D721Med (cell line): ENCODE measurements at regions not wholly inside any gene's neighbourhood (a gene's known extent, or its start where the extent isn't known, plus 50 kb on each side); places are given as distances from the start of the nearest gene placed in this dataset.

ENCODE experiments used
- DNase-seq: peaks from one replicate; pipeline ENCODE4 v3.0.0; 2011; ENCODE audit warnings: low spot score; ENCODE audit not compliant: insufficient read length
- FAIRE-seq: peaks from 2 replicates; lab custom pipeline; 2011; peaks lifted over from hg19 to GRCh38; lab: Jason Lieb, UNC
- CTCF ChIP-seq: IDR thresholded peaks from 2 replicates; pipeline ENCODE4 v1.5.1; 2012; ENCODE audit warnings: mild to moderate bottlenecking, control low read depth; ENCODE audit not compliant: insufficient read depth; ENCODE audit errors: missing control alignments

- no peak for TF ChIP-seq CTCF
- DNase-seq (no peak), FAIRE-seq (no peak)
Observed at GRCh38 chr10:4546500-4546899, 279.5 kb upstream of the AKR1E2 start.

GRCh38 chr10:4545062-4545461 is 280.9 kb upstream of the AKR1E2 start:
- DNase-seq (no peak), FAIRE-seq (no peak)

DNA sequence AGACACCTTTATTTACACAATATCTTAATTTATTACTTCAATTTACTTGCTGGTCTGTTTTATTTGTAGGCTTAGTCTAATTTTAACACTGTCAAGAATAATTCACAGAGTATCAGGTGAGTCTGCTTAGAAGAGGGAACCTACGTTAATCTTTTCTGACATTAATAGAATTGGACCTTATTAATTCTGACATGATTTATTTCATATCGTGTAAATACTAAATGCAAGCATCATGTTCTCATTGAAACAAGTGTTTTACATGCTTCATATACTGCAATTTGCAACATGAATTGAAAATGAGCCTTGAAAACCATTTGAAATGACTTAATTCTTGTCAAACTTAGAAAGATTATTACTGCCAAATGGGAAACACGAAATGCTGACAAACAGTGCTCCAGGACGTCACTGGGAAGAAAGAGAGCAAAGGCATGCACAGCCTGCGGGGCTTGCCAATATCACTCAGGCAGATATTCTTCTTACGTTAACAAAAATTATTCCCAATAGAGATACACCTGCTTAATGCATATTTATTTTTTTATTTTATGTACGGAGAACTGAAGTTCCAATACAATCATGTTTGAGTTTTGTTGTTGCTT is 282.0 kb upstream of the AKR1E2 start:
- TF ChIP-seq CTCF, result no peak
- DNase-seq, result no peak
- no peak for FAIRE-seq

More at GRCh38 chr10:4545062-4545461, 280.9 kb upstream of the AKR1E2 start:
- no peak for TF ChIP-seq CTCF

GRCh38 chr10:4541292-4541691 is 284.7 kb upstream of the AKR1E2 start:
- no peak for TF ChIP-seq CTCF
- FAIRE-seq, result no peak
- DNase-seq, result no peak

DNA sequence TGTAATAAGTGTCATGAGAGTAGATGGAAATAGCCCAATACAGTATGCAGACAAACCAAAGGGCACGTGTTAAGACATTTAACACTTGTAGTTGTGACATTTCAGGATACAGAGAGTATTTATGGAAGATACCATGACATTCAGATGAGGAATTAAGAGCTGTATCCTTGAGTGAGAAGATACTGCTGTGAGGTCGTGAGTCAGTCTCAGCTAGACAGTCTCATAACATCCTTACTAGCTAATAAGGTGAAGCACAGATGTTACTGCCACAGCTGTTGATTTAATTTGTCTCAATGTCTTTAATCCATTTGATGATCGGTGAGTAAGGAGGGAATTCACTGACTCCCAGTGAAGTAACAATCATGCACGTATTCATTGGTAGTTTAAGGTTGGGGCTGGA is 288.0 kb upstream of the AKR1E2 start:
- no peak for DNase-seq
- no peak for TF ChIP-seq CTCF
- no peak for FAIRE-seq

- FAIRE-seq, result no peak
- no peak for TF ChIP-seq CTCF
- no peak for DNase-seq
Observed at GRCh38 chr10:4535521-4535920, 290.5 kb upstream of the AKR1E2 start.

- no peak for DNase-seq
- no peak for FAIRE-seq
- TF ChIP-seq CTCF, result no peak
Observed at GRCh38 chr10:4533621-4534020, 292.4 kb upstream of the AKR1E2 start.
